ENCODE measurements at regions not wholly inside any gene's neighbourhood (a gene's known extent, or its start where the extent isn't known, plus 50 kb on each side); places are given as distances from the start of the nearest gene placed in this dataset.

DNA sequence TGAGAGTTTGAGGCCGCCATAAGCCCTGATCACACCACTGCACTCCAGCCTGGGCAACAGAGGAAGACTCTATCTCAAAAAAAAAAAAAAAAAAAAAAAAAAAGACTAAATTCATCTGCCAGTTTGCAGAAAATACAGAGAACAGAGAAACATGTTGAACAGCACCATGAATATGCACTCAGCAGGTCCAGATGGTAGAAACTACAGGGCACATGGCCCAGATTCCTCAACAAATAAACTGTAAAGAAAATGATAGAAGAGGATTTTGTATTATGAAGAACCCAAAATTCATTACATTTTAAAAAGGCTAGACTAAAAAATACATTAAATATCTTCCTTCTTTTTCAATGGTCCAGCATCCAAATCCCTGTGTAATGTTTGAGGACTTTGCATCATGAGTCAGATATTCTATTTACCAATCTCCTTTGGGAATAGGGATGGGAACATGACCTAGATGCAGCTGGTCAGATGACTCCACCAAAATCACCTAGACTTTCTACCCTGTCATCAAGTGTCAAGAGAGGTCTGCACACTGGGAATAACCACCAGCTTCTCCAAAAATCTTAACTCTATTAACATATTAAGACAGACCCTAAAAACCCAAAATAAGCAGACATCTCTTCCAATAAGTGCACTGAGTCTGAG lies 189.1 kb upstream of the TCF21 start:
- Histone ChIP-seq H3K4me3 (no peak overlapping the region), H3K9me3 (no peaks in the 10 kb centered on the region), H3K27me3 (no peaks in the 10 kb centered on the region), H3K36me3 (replicated peaks in 1 of 2; ENCODE audit: insufficient read depth in 1 of 2, low read depth in 2 of 2) (no peaks in the 10 kb centered on the region), H3K4me1 (no peaks in the 10 kb centered on the region), H3K27ac (no peak overlapping the region)
- WGBS, 2 donors: 88 to 90% methylated on average over 1 of the region's 1 CpG
- intact Hi-C loops (cut with DNase I): no loop called here
- TF ChIP-seq, protein P1, sequence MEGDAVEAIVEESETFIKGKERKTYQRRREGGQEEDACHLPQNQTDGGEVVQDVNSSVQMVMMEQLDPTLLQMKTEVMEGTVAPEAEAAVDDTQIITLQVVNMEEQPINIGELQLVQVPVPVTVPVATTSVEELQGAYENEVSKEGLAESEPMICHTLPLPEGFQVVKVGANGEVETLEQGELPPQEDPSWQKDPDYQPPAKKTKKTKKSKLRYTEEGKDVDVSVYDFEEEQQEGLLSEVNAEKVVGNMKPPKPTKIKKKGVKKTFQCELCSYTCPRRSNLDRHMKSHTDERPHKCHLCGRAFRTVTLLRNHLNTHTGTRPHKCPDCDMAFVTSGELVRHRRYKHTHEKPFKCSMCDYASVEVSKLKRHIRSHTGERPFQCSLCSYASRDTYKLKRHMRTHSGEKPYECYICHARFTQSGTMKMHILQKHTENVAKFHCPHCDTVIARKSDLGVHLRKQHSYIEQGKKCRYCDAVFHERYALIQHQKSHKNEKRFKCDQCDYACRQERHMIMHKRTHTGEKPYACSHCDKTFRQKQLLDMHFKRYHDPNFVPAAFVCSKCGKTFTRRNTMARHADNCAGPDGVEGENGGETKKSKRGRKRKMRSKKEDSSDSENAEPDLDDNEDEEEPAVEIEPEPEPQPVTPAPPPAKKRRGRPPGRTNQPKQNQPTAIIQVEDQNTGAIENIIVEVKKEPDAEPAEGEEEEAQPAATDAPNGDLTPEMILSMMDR (IDR thresholded peaks at IDR 0.05): no peak
- no peak for TF ChIP-seq POLR2A (IDR thresholded peaks at IDR 0.05)
- DNase-seq (no peak), ATAC-seq (no peak)

DNA sequence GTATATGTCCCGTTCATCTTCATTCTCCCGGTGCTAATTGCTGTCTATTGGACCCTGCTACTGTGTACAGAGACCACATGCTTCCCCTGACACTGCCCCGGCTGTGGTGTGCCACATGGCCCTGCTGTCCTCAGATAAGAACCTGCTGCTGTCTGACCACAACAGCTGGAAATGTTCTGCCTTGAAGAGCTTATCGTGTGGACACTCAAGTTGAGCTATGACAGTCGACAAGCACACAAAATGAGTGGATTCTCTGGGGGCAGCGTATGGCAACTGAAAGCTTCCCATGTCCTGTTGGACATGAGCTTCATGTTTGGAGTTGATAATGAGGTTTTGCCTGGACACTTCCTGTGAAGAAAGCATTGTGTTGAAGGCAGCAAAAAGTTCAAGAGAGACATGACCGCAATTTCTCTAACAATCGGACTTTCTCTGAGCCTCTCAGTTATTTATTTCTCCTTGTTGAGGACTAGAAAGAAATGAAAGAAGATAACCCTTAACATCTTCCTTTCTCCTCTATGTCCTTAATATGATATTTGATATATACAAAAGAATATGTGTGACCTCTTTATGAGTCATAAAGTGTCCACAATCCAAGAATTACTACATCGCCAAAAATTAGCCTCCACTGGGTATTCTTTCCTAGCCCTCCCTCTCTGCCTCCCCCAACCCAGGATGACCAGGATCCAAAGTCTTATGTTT lies 187.1 kb upstream of the TCF21 start:
- 51 to 53% methylated on average over 9 of the region's 9 CpGs for WGBS, 2 donors
- intact Hi-C loops (cut with DNase I): no loop called here
- Histone ChIP-seq H3K36me3 (replicated peaks in 1 of 2; ENCODE audit: insufficient read depth in 1 of 2, low read depth in 2 of 2) (no peaks in the 10 kb centered on the region), H3K27me3 (no peaks in the 10 kb centered on the region), H3K4me3 (no peak overlapping the region), H3K9me3 (no peaks in the 10 kb centered on the region), H3K27ac (no peak overlapping the region), H3K4me1 (no peaks in the 10 kb centered on the region)
- ATAC-seq: peak; percentile 33
- no peak for TF ChIP-seq POLR2A (IDR thresholded peaks at IDR 0.05)
- TF ChIP-seq, protein P1 (IDR thresholded peaks at IDR 0.05): no peak
- peak in 2 of 4 donors; percentile 4 to 13 for DNase-seq

DNA sequence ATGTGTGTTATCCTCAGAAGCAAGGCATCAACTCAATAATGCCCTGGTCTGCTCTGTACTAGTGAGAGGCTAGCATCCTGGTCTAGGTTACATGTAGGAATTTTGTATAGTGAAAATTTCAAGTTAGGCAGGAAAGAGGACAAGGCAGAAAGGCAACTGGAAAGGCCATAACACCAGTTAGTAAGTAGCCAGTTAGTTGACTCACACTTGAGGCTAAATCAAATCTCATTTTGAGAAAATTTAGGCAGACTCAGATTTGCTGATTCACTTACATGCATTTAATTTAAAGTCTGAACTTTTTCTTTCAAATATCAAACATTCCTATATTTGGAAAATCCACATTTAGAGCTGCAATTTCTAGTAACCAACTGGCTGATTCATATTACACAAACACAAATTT lies 184.5 kb upstream of the TCF21 start:
- no peak overlapping the region for H3K4me3 ChIP-seq
- no peak for ATAC-seq
- H3K36me3 ChIP-seq (replicated peaks in 1 of 2; ENCODE audit: insufficient read depth in 1 of 2, low read depth in 2 of 2): no peaks in the 10 kb centered on the region
- no peaks in the 10 kb centered on the region for H3K27me3 ChIP-seq
- intact Hi-C loops (cut with DNase I): no loop called here
- TF ChIP-seq, protein P1 (IDR thresholded peaks at IDR 0.05): no peak
- TF ChIP-seq POLR2A (IDR thresholded peaks at IDR 0.05): no peak
- no peaks in the 10 kb centered on the region for H3K9me3 ChIP-seq
- H3K27ac ChIP-seq: no peak overlapping the region
- DNase-seq: no peak
- no peaks in the 10 kb centered on the region for H3K4me1 ChIP-seq

DNA sequence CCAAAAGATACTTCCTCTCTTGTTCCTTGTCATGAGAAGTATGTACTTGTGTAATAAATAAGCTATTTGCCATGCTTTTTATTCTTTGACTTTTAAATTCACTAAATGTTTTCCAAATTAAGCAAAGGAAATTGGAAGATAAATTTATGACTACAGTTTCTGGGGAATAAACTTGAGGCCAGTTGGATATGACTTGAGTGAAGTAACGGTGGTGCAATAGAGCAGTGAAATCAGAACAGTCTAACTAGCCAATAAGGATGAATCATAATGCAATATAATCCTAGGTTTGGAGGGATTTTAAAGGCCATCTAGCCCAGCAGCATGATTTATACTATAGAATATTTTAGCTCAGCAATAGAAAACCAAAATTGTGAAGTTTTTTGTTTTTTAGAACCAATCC lies 183.8 kb upstream of the TCF21 start:
- TF ChIP-seq, protein P1 (IDR thresholded peaks at IDR 0.05): no peak
- TF ChIP-seq POLR2A (IDR thresholded peaks at IDR 0.05): no peak
- intact Hi-C loops (cut with DNase I): no loop called here
- DNase-seq (no peak), ATAC-seq (no peak)
- Histone ChIP-seq H3K27me3 (no peaks in the 10 kb centered on the region), H3K36me3 (replicated peaks in 1 of 2; ENCODE audit: insufficient read depth in 1 of 2, low read depth in 2 of 2) (no peaks in the 10 kb centered on the region), H3K4me1 (no peaks in the 10 kb centered on the region), H3K27ac (no peak overlapping the region), H3K9me3 (no peaks in the 10 kb centered on the region), H3K4me3 (no peak overlapping the region)
- WGBS, 2 donors: 59 to 79% methylated on average over 1 of the region's 1 CpG

DNA sequence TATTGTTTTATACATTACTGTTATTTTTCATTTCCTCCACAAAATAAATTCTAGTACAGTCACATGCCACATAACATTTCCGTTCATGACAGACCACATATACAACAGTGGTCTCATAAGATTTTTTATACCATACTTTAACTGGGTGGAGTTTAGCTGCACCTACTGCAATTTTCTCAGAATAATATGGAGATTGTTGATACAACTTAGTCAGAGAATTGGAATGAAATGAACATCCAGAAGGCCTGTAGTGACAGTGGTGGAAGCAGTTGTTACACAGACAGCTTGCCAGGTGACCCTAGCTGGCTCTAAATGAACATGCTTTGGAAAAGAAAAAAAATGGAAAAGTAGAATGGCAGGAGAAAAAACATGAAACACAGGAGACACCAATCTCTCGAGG lies 183.2 kb upstream of the TCF21 start:
- WGBS, 2 donors: 51 to 65% methylated on average over 2 of the region's 2 CpGs
- Histone ChIP-seq H3K4me1 (no peaks in the 10 kb centered on the region), H3K27ac (no peak overlapping the region), H3K9me3 (no peaks in the 10 kb centered on the region), H3K4me3 (no peak overlapping the region), H3K27me3 (no peaks in the 10 kb centered on the region), H3K36me3 (replicated peaks in 1 of 2; ENCODE audit: insufficient read depth in 1 of 2, low read depth in 2 of 2) (no peaks in the 10 kb centered on the region)
- ATAC-seq (no peak), DNase-seq (no peak)
- intact Hi-C loops (cut with DNase I): no loop called here
- TF ChIP-seq, protein P1 (IDR thresholded peaks at IDR 0.05): no peak
- no peak for TF ChIP-seq POLR2A (IDR thresholded peaks at IDR 0.05)
